HG02884 (cell line): ENCODE measurements at regions not wholly inside any gene's neighbourhood (a gene's known extent, or its start where the extent isn't known, plus 50 kb on each side); places are given as distances from the start of the nearest gene placed in this dataset.

Experiments
- ATAC-seq: cut with Tn5 transposase; IDR thresholded peaks from one replicate; pipeline ENCODE4 v1.9.1; 2021; ENCODE audit warnings: mild to moderate bottlenecking, moderate library complexity; ENCODE audit not compliant: unreplicated experiment

- ATAC-seq = no peak
Observed at GRCh38 chr20:10724449-10725173, 50.8 kb upstream of the JAG1 start.

DNA sequence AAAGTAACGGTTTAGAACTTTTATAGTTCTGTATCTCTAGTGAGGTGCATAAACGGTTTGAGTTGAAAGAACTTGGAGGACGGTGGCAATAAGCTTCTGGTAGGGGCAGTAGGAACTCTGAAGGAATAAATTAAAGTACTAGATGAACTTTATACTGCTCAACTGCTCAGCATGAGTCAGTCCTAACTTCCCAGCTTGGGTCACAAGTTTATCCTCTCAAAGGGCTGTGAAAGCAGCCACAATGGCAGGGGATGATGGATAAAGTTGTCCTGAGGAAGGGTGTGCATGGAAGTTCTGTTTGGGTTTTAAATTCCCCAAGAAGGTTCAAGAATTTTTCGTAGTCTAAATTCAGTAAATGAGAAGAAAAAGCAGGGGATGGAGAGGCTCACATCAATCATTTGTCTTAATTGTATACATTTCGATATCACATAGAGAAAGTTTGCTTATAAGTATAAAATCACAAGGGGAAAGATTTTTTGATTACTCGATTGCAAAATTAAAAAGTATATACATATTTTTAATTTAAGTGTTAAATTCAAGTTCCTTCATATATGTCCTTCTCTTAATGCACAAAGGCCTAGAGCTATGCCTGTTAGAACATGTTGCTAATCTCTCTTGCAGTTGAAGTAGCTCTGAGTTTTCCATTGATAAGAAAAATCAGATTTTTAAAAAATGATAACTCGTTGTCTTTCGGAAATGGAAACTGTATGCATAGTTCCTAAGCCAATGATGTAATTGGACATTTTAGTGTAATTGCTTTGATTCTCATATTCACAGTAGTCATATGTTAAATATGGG lies 55.3 kb upstream of the JAG1 start:
- ATAC-seq = no peak

GRCh38 chr20:10729785-10730184 lies 56.0 kb upstream of the JAG1 start:
- no peak for ATAC-seq

- ATAC-seq = no peak
Observed at GRCh38 chr20:10730629-10731183, 56.9 kb upstream of the JAG1 start.

DNA sequence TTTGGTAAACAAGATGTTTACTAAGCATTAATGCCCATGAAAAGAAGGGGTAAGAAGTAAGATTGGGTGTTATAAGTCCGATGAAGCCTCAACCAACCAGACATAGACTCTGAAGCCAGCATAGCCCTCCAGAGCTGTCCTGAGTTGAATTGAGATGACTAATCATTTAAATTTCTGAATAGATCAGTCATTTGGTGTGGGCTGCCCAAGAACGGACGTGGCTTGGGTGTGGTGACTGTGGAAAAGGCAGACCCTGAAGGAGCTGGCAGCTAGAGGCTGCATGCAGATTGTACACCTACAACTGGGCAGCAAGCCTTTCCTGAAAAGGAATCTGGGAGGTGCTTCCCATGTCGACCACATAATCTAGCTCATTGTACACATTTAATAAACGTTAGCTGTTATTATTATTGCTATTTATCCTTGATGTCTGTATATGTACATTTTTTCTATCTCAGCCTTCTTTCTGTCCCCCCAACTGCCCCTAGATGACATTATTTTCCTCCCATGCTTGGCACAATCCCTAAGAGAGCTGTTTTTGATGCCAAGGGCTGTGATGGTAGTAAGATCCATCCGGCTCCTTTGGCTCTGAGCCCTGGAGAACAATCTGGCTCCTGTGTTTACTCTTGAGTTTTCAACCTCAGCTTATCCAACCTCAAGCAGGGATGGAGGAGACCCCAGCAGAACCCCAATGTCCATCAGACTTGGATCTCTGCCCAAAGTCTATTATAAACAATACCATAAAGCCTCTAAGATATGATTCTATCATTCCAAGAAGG lies 57.6 kb upstream of the JAG1 start:
- ATAC-seq = no peak

DNA sequence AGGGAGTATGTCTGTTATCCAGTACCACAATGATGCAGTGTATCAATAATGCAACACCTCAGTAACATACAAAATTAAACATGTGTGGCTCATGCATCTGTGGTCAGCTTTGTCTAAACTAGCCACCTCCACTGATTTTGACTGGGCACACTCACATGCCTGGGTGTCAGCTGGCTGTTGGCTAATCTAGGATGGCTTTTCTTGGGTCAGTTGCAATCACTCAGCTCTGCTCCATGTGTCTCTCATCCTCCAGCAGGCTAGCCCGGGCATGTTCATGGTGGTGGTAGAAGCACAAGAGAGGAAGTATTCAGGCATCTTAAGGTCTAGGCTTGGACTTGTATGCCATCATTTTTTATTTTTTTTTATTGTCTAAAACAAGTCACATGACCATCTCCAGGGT lies 59.3 kb upstream of the JAG1 start:
- no peak for ATAC-seq

DNA sequence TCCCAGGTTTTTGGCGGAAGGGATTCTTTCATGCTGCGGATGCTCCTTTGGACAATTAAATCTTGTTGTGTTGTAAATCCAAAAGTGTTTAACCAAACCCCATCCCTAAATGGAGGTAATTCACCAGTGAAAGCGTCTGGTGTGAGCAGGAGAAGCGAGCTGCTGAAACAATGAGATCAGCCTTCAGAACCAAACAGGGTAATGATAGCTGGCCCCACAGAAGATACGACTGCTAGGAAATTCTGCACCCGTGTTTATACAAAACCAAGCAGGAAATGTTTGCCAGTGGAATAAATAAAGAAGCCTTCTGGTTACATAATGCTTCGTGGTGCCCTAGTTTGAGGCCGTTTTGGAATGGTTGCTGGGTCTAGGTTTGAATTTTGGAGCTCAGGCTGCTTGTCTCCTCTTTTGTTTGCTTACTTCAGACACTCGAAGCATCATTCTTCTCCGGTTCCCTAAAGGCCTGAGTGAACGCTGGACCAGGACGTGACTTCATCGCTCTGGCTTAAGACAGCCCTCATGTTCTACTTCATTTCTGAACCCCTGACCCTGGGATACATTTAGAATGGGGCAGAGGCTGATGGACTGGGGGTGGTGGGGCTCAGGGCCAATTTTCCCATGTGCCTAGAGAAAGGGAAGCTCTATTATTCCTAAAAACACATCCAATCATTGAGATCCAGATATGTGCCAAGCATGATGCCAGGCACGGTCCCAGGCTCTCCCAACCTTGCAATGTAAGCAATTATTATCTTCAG lies 61.6 kb upstream of the JAG1 start:
- ATAC-seq = no peak

GRCh38 chr20:10739134-10739533 lies 65.3 kb upstream of the JAG1 start:
- no peak for ATAC-seq

DNA sequence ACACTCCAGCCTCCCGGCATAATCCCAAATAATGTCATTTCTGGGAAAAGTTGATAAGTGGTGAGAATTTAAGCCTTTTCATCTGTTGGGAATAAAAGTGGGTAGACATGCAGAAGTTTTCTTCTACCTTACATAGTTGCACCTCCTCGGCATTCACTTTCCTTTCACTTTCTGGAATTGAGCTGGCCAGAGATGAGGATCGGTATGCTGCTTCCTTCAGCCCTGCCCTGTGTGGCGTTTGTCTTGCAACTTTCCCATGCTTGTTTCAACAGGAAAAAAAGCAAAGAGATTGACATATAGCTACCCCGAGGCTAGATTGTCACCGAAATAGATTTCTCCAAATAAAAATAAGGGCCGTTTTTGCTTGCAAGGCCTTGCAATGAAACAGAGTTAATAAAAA lies 65.8 kb upstream of the JAG1 start:
- no peak for ATAC-seq

DNA sequence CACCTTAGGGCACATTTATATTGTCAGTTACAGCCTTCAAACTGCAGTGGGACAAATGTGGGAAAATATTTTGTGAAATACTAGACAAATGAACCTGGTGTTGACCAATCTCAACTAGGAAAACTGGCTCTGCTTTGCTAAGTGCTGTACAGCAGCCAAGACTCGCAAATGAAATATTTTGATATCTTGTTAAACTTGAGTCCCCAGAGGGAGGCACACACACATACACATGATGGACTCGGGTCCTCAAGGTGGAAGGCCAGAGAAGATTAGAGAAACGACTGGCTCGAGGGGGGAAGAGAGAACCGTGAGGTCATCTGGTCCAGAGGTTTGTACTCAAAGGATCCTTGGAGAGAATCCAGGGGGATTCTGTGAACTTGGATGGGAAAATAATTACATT lies 67.3 kb upstream of the JAG1 start:
- ATAC-seq = no peak

GRCh38 chr20:10745790-10746189 lies 72.0 kb upstream of the JAG1 start:
- ATAC-seq = no peak

GRCh38 chr20:10747019-10747418 lies 73.2 kb upstream of the JAG1 start:
- ATAC-seq = no peak

- no peak for ATAC-seq
Observed at GRCh38 chr20:10749084-10749483, 75.3 kb upstream of the JAG1 start.

- no peak for ATAC-seq
Observed at GRCh38 chr20:10752206-10752605, 78.4 kb upstream of the JAG1 start.

DNA sequence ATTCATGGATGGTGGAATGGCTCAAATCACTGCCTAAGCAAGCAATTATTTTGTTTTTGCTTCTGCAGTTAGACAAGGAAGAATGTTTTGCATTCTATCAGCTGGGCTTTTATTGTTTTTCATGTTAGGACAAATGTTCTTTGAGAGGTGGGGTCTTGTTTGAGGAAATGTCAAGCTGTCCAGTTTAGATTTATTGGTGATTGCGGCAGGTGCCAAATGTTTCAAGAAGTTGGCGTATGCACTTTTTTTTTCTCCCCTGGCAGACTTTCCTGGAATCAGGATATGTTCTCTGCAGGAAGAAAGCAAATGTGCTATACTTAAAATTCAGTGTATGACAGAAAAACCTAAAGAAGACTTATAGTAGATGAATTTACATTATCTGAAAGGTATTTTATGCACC lies 81.0 kb upstream of the JAG1 start:
- ATAC-seq = no peak

GRCh38 chr20:10758446-10758845 lies 84.6 kb upstream of the JAG1 start:
- ATAC-seq = no peak

GRCh38 chr20:10761232-10761631 lies 87.4 kb upstream of the JAG1 start:
- ATAC-seq = no peak

DNA sequence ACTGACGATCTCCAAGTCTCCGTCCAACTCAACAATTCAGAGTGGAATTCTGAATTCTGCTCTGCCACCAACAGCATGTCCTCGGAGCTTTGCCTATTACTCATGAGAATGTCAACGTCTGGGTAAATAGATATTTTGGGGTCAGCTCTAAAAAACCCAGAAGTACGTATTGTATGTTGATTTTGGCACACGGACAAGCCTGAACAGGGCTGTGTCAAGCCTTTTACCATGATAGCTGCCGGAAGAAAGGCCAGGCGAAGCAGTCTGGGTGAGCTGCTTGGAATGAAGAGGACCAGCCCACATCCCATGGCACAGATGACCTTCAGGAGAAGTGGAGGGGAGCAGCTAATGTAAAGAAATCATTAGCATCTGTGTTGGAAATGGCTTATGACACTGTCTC lies 88.0 kb upstream of the JAG1 start:
- no peak for ATAC-seq

DNA sequence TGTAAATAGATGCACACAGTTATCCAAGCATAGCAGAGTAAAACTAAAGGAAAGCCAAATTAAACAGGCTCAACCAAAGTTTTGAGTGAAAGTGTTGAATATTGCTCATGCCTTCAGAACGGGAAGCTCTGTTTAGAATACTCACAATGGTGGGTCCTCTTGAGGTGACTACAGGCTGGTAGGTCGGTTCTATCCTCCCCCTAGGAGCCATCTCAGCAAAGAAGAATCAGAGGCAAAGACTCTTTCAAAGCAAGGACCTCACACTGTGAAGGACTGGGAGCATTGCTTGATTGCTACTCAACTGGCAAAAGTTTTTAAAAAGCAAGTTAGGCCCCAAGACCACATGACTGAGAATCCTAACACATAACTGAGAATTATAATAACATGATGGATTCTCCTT lies 88.4 kb upstream of the JAG1 start:
- ATAC-seq = no peak

DNA sequence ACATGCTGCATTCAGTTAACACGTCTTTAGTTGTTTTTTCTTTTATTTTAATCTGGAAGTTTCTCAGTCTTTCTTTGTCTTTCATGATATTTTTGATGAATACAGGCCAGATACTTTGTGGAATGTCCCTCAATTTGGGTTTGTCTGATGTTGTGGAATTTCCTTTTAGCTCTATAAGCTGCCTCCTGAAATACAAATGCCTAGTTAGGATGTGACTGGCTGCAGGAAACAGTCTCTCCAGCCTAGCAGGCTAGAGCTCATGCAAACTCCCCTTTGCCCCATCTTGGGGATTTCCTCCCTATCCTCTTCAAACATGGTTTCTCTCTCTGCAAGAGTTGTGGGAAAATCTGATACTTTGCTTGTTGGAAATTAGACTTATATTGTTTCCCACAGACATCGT lies 89.3 kb upstream of the JAG1 start:
- no peak for ATAC-seq

- ATAC-seq = no peak
Observed at GRCh38 chr20:10769700-10770099, 95.9 kb upstream of the JAG1 start.
